Gastroesophageal sphincter (tissue), 3 donors: ENCODE measurements at regions not wholly inside any gene's neighbourhood (a gene's known extent, or its start where the extent isn't known, plus 50 kb on each side); places are given as distances from the start of the nearest gene placed in this dataset.

ENCODE experiments used
- CTCF ChIP-seq, 4 experiments: fragments of 200-600 bp in 2 of 4; fragments of 450-650 bp in 2 of 4; sonication (generic) in 1 of 4; IDR thresholded peaks; one replicate each; pipeline ENCODE4 v1.5.1; 2017 to 2019; ENCODE audit warnings: antibody characterized with exemption in 4 of 4, mild to moderate bottlenecking in 2 of 4, moderate library complexity in 2 of 4
- POLR2A ChIP-seq, 2 donors: fragments of 450-650 bp; IDR thresholded peaks; one replicate each; pipeline ENCODE4 v1.6.1; 2017; ENCODE audit warnings: antibody characterized with exemption in 2 of 2, mild to moderate bottlenecking in 2 of 2, moderate library complexity in 1 of 2
- POLR2AphosphoS5 ChIP-seq: sonication (generic); formaldehyde crosslinking; IDR thresholded peaks from one replicate; pipeline ENCODE4 v1.6.1; 2017; ENCODE audit warnings: antibody characterized with exemption

DNA sequence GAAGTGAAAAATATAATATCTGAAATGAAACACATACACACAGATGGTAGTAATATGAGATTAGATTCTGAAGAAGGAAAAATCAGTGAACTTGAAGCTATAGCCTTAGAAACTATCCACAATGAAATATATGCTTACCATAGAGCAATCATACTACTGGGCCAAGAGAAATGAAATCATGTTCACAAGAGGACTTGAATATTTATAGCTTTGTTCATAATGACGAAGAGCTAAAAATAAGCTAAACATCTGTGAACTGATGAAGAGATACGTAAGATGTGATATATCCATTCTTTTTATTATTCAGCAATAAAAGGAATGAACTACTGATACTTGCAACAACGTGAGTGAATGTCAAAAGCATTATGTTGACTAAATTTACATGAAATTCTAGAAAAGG, 92.6 kb upstream of the ALDH1B1 start:
- TF ChIP-seq CTCF (IDR thresholded peaks at IDR 0.05) (no peak), POLR2A (IDR thresholded peaks at IDR 0.05) (no peak), POLR2AphosphoS5 (no peak)
